Transverse colon (tissue), 4 donors: ENCODE measurements at regions not wholly inside any gene's neighbourhood (a gene's known extent, or its start where the extent isn't known, plus 50 kb on each side); places are given as distances from the start of the nearest gene placed in this dataset.

Experiments used
- DNase-seq: peaks from one replicate; pipeline ENCODE4 v3.0.0-alpha.2; 2019
- H3K27ac ChIP-seq, 4 donors: fragments of 200-600 bp; sonication (generic); 2 replicates each; pipeline ENCODE4 v1.5.1; 2016 to 2018; ENCODE audit warnings: inconsistent platforms in 4 of 4
- H3K27me3 ChIP-seq: fragments of 200-600 bp; sonication (generic); 2 replicates; pipeline ENCODE4 v1.5.1; 2017; ENCODE audit warnings: inconsistent platforms
- H3K36me3 ChIP-seq, 4 donors: fragments of 200-600 bp; sonication (generic); 2 replicates each; pipeline ENCODE4 v1.5.1; 2017 to 2019; ENCODE audit warnings: inconsistent platforms in 4 of 4
- H3K4me1 ChIP-seq, 4 donors: fragments of 200-600 bp; sonication (generic); 2 replicates each; pipeline ENCODE4 v1.5.1; 2017 to 2020; ENCODE audit warnings: inconsistent platforms in 4 of 4
- H3K4me3 ChIP-seq, 4 donors: fragments of 200-600 bp; sonication (generic); 1 replicate in 1 of 4; 2 replicates in 3 of 4; pipeline versions ENCODE4 v1.5.1 to v1.6.1; 2017 to 2019; ENCODE audit warnings: inconsistent platforms in 4 of 4
- H3K9me3 ChIP-seq, 2 donors: fragments of 200-600 bp; sonication (generic); 2 replicates each; pipeline ENCODE4 v1.5.1; 2017 to 2019; ENCODE audit warnings: inconsistent platforms in 2 of 2
- CTCF ChIP-seq, 5 experiments: fragments of 200-600 bp in 3 of 5; fragments of 450-650 bp in 2 of 5; sonication (generic) in 3 of 5; IDR thresholded peaks; 1 replicate in 2 of 5; 2 replicates in 3 of 5; pipeline ENCODE4 v1.5.1; 2016 to 2017; ENCODE audit warnings: antibody characterized with exemption in 5 of 5, inconsistent platforms in 3 of 5, mild to moderate bottlenecking in 2 of 5, moderate library complexity in 1 of 5
- EP300 ChIP-seq: sonication (generic); formaldehyde crosslinking; IDR thresholded peaks from one replicate; pipeline ENCODE4 v1.6.1; 2017; ENCODE audit warnings: antibody characterized with exemption, low read depth
- POLR2A ChIP-seq: fragments of 450-650 bp; IDR thresholded peaks from one replicate; pipeline ENCODE4 v1.6.1; 2016; ENCODE audit warnings: antibody characterized with exemption, mild to moderate bottlenecking, moderate library complexity
- POLR2AphosphoS5 ChIP-seq, 3 donors: sonication (generic); formaldehyde crosslinking; IDR thresholded peaks; one replicate each; pipeline ENCODE4 v1.6.1; 2016; ENCODE audit warnings: antibody characterized with exemption in 3 of 3
- WGBS, 2 donors: methylation state at CpG; one replicate each; pipeline ENCODE4 v1.1.5; 2018; ENCODE audit warnings: low coverage in 1 of 2; 5-methylcytosine and 5-hydroxymethylcytosine counted together
- in situ Hi-C, 4 donors: fragments of 200-750 bp; cut with MboI; loops; one replicate each; pipeline versions ENCODE4 v1.15.0 to v1.15.1; 2017; ENCODE audit warnings: low sequenced_read_pairs in 3 of 4, low pct_ligation_motif_present in 1 of 4, low pct_unique_long_range_greater_than_20kb in 1 of 4
- intact Hi-C: fragments of 100-400 bp; cut with DNase I; formaldehyde crosslinking; loops from one replicate; pipeline ENCODE4 v1.15.1; 2023; ENCODE audit warnings: low total_unique reads

GRCh38 chr11:80109031-80109430 lies 668.2 kb upstream of the TENM4 start:
- TF ChIP-seq CTCF (IDR thresholded peaks at IDR 0.05) (no peak), POLR2AphosphoS5 (IDR thresholded peaks at IDR 0.05) (no peak), EP300 (no peak), POLR2A (no peak)
- in situ Hi-C loops = no loop called here
- WGBS, 2 donors = 83 to 87% methylated on average over 3 of the region's 3 CpGs

GRCh38 chr11:80107415-80107814 lies 666.6 kb upstream of the TENM4 start:
- in situ Hi-C loops = no loop called here
- no peak for TF ChIP-seq POLR2A
- no peak for TF ChIP-seq POLR2AphosphoS5 (IDR thresholded peaks at IDR 0.05)
- no peak for TF ChIP-seq CTCF (IDR thresholded peaks at IDR 0.05)
- TF ChIP-seq EP300 = no peak
- 50 to 56% methylated on average over 1 of the region's 1 CpG for WGBS, 2 donors

More at GRCh38 chr11:80109031-80109430, 668.2 kb upstream of the TENM4 start:
- Histone ChIP-seq H3K27me3 (no peaks in the 10 kb centered on the region), H3K36me3 (no peaks in the 10 kb centered on the region), H3K4me3 (no peak overlapping the region), H3K4me1 (no peaks in the 10 kb centered on the region), H3K27ac (no peak overlapping the region), H3K9me3 (no peaks in the 10 kb centered on the region)
- intact Hi-C loops = no loop called here
- no peak for DNase-seq

GRCh38 chr11:80104191-80104590 lies 663.4 kb upstream of the TENM4 start:
- Histone ChIP-seq H3K4me3 (no peak overlapping the region), H3K9me3 (no peaks in the 10 kb centered on the region), H3K4me1 (no peaks in the 10 kb centered on the region), H3K27me3 (no peaks in the 10 kb centered on the region), H3K27ac (no peak overlapping the region), H3K36me3 (no peaks in the 10 kb centered on the region)
- TF ChIP-seq CTCF (IDR thresholded peaks at IDR 0.05) (no peak), POLR2AphosphoS5 (IDR thresholded peaks at IDR 0.05) (no peak), POLR2A (no peak), EP300 (no peak)
- in situ Hi-C loops (no loop called here), intact Hi-C loops (no loop called here)
- DNase-seq = no peak
- 74 to 100% methylated on average over 4 of the region's 4 CpGs for WGBS, 2 donors

More at GRCh38 chr11:80107415-80107814, 666.6 kb upstream of the TENM4 start:
- H3K4me1 ChIP-seq = no peaks in the 10 kb centered on the region
- no peaks in the 10 kb centered on the region for H3K36me3 ChIP-seq
- H3K4me3 ChIP-seq = no peak overlapping the region
- H3K27me3 ChIP-seq = no peaks in the 10 kb centered on the region
- DNase-seq = no peak
- intact Hi-C loops = no loop called here
- H3K27ac ChIP-seq = no peak overlapping the region
- H3K9me3 ChIP-seq = no peaks in the 10 kb centered on the region

GRCh38 chr11:80103142-80103859 lies 662.5 kb upstream of the TENM4 start:
- Histone ChIP-seq H3K4me3 (no peak overlapping the region), H3K36me3 (no peaks in the 10 kb centered on the region), H3K27me3 (no peaks in the 10 kb centered on the region), H3K27ac (no peak overlapping the region), H3K4me1 (no peaks in the 10 kb centered on the region), H3K9me3 (no peaks in the 10 kb centered on the region)
- 74% methylated on average over 4 of the region's 4 CpGs; no CpG with 5 or more reads in 1 of the 2 donors for WGBS, 2 donors
- DNase-seq = no peak
- in situ Hi-C loops = no loop called here
- TF ChIP-seq EP300 (no peak), POLR2AphosphoS5 (IDR thresholded peaks at IDR 0.05) (no peak), POLR2A (no peak), CTCF (IDR thresholded peaks at IDR 0.05) (no peak)
- intact Hi-C loops = no loop called here
